Erythroblast (primary cell): ENCODE measurements at regions not wholly inside any gene's neighbourhood (a gene's known extent, or its start where the extent isn't known, plus 50 kb on each side); places are given as distances from the start of the nearest gene placed in this dataset.

Experiments used
- GATA1 ChIP-seq: IDR thresholded peaks from 2 replicates; pipeline ENCODE4 v1.6.1; 2011; ENCODE audit warnings: low read depth, mild to moderate bottlenecking, control low read depth, low read length, moderate library complexity
- POLR2A ChIP-seq: IDR thresholded peaks from 2 replicates; pipeline ENCODE4 v1.6.1; 2011; ENCODE audit warnings: mild to moderate bottlenecking, low read length

DNA sequence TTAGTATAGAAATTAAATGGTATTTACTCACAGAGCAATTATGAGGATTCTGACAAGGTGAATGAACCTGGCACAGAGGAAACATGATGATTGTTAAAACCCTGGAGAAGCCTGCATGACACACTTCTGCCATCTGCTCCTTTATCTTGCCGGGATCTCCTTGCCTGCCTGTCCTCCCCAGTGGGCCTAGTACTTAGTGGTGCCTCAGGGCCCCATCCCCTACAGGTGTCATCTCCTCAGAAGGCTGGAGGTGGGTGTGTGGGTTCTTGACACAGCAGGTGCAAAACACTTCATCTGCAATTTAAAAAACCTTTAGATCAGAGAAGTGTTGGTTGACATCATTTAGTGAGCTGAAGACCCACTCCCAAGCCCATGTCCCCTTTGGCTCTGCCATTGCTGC, 261.2 kb downstream of the ADRA2A start:
- TF ChIP-seq POLR2A: no peak
- no peak for TF ChIP-seq GATA1
